RWPE2 (cell line): ENCODE measurements at regions not wholly inside any gene's neighbourhood (a gene's known extent, or its start where the extent isn't known, plus 50 kb on each side); places are given as distances from the start of the nearest gene placed in this dataset.

ENCODE experiments used
- ATAC-seq: fragments of 200-7000 bp; cut with Tn5 transposase; 3 replicates; pipeline ENCODE4 v1.9.1; 2021; ENCODE audit warnings: low read depth
- DNase-seq: peaks from one replicate; pipeline ENCODE4 v3.0.0-alpha.2; 2020; ENCODE audit warnings: low spot score
- H3K27ac ChIP-seq: fragments of 450-650 bp; 2 replicates; pipeline ENCODE4 v1.5.1; 2017; ENCODE audit warnings: mild to moderate bottlenecking; ENCODE audit not compliant: poor library complexity, severe bottlenecking
- H3K27me3 ChIP-seq: fragments of 250-450 bp; sonication (Bioruptor Pico); 2 replicates; pipeline ENCODE4 v1.5.1; 2021; ENCODE audit warnings: mild to moderate bottlenecking, moderate library complexity; ENCODE audit not compliant: insufficient read depth, poor library complexity, severe bottlenecking
- H3K36me3 ChIP-seq: fragments of 250-450 bp; sonication (Bioruptor Pico); 2 replicates; pipeline ENCODE4 v1.5.1; 2020; ENCODE audit warnings: low read depth, mild to moderate bottlenecking, moderate library complexity
- H3K4me1 ChIP-seq: fragments of 250-450 bp; sonication (Bioruptor Pico); 2 replicates; pipeline ENCODE4 v1.5.1; 2021; ENCODE audit warnings: mild to moderate bottlenecking, moderate library complexity; ENCODE audit not compliant: insufficient read depth, poor library complexity, severe bottlenecking
- H3K4me3 ChIP-seq: fragments of 250-450 bp; sonication (Bioruptor Pico); 2 replicates; pipeline ENCODE4 v1.5.1; 2021; ENCODE audit warnings: mild to moderate bottlenecking, moderate library complexity; ENCODE audit not compliant: severe bottlenecking
- H3K9me3 ChIP-seq: fragments of 250-450 bp; sonication (Bioruptor Pico); 2 replicates; pipeline ENCODE4 v1.5.1; 2021; ENCODE audit warnings: mild to moderate bottlenecking, moderate library complexity; ENCODE audit not compliant: severe bottlenecking
- CTCF ChIP-seq: fragments of 450-650 bp; IDR thresholded peaks from one replicate; pipeline ENCODE4 v1.5.1; 2017; ENCODE audit warnings: mild to moderate bottlenecking, moderate library complexity; ENCODE audit not compliant: poor library complexity, severe bottlenecking

- no peak overlapping the region for H3K4me3 ChIP-seq
- H3K27me3 ChIP-seq = no peaks in the 10 kb centered on the region
- H3K4me1 ChIP-seq = no peaks in the 10 kb centered on the region
- no peak for TF ChIP-seq CTCF
- no peak overlapping the region for H3K27ac ChIP-seq
- H3K9me3 ChIP-seq = no peaks in the 10 kb centered on the region
- no peak for ATAC-seq
- no peaks in the 10 kb centered on the region for H3K36me3 ChIP-seq
- no peak for DNase-seq
Observed at GRCh38 chr6:11878735-11879134, 100.1 kb upstream of the ADTRP start.

- DNase-seq (no peak), ATAC-seq (no peak)
- H3K9me3 ChIP-seq = peaks cover 3% of the 10 kb centered on the region
- H3K4me3 ChIP-seq = no peak overlapping the region
- no peaks in the 10 kb centered on the region for H3K27me3 ChIP-seq
- no peak for TF ChIP-seq CTCF
- H3K4me1 ChIP-seq = no peaks in the 10 kb centered on the region
- no peaks in the 10 kb centered on the region for H3K36me3 ChIP-seq
- H3K27ac ChIP-seq = no peak overlapping the region
Observed at GRCh38 chr6:11878029-11878428, 99.4 kb upstream of the ADTRP start.

GRCh38 chr6:11876934-11877433 lies 98.4 kb upstream of the ADTRP start:
- Histone ChIP-seq H3K4me1 (no peaks in the 10 kb centered on the region), H3K27ac (no peak overlapping the region), H3K9me3 (peaks cover 3% of the 10 kb centered on the region), H3K4me3 (no peak overlapping the region), H3K27me3 (no peaks in the 10 kb centered on the region), H3K36me3 (no peaks in the 10 kb centered on the region)
- no peak for TF ChIP-seq CTCF
- DNase-seq (no peak), ATAC-seq (no peak)

GRCh38 chr6:11875325-11876109 lies 96.9 kb upstream of the ADTRP start:
- H3K4me1 ChIP-seq = no peaks in the 10 kb centered on the region
- no peak overlapping the region for H3K4me3 ChIP-seq
- no peaks in the 10 kb centered on the region for H3K27me3 ChIP-seq
- DNase-seq (no peak), ATAC-seq (no peak)
- no peak overlapping the region for H3K27ac ChIP-seq
- no peak for TF ChIP-seq CTCF
- no peaks in the 10 kb centered on the region for H3K36me3 ChIP-seq
- peaks cover 3% of the 10 kb centered on the region for H3K9me3 ChIP-seq
